ENCODE measurements at regions not wholly inside any gene's neighbourhood (a gene's known extent, or its start where the extent isn't known, plus 50 kb on each side); places are given as distances from the start of the nearest gene placed in this dataset.

- Histone ChIP-seq H3K9me3 (ENCODE audit: control insufficient read depth, insufficient read depth, low read depth, low read length) (no peaks in the 10 kb centered on the region), H3K4me1 (ENCODE audit: control insufficient read depth, insufficient read depth, low read length) (no peaks in the 10 kb centered on the region), H3K36me3 (ENCODE audit: control insufficient read depth in 2 of 2, insufficient read depth in 1 of 2, low read length in 2 of 2) (no peaks in the 10 kb centered on the region), H3K27ac (ENCODE audit: extremely low read depth, low read depth, low read length) (no peak overlapping the region), H3K4me3 (ENCODE audit: low read depth, low read length) (no peak overlapping the region)
- ChIA-PET POLR2A (no interaction called here), CTCF (interaction anchor here (0.6 kb wide), 1 partner anchor 20 kb away, joined by 5 read pairs; no protein-coding TSS in a partner anchor)
- TF ChIP-seq ZNF221 (tag by site-specific recombination; IDR thresholded peaks at IDR 0.05; ENCODE audit: borderline replicate concordance) (no peak), ZNF146 (tag by site-specific recombination; IDR thresholded peaks at IDR 0.05) (no peak), ZNF2 (tag by site-specific recombination; IDR thresholded peaks at IDR 0.05) (no peak), ZNF311 (tag by site-specific recombination; IDR thresholded peaks at IDR 0.05; ENCODE audit: borderline replicate concordance) (no peak), ZNF791 (tag by site-specific recombination; IDR thresholded peaks at IDR 0.05) (no peak)
Observed at GRCh38 chr9:108245901-108246300, 609.9 kb downstream of the ACTL7B start.

DNA sequence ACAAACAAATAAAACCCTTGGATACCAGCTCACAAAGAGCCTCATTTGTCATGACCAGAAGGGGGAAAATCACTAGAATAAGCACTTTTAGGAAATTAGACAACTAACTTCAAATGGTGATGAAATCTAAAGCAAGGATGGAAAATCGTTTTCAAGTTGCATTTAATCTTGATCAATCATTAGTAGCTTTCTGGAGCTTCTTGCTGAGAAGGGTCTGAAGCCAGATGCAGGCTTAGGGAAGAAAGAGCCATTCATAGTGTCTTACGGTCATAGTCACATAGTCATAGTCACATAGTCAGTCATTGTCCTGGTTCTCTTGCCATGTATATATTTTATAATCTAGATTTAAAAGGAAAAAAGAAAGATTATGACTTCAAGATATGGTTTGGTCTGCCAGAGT is 610.5 kb downstream of the ACTL7B start:
- ChIA-PET POLR2A (no interaction called here), CTCF (no interaction called here)
- TF ChIP-seq ZSCAN5A (tag by site-specific recombination; IDR thresholded peaks at IDR 0.05) (no peak), ZNF157 (tag by site-specific recombination; IDR thresholded peaks at IDR 0.05) (no peak), ZIC2 (tag by site-specific recombination; IDR thresholded peaks at IDR 0.05) (no peak), TRIM28 (IDR thresholded peaks at IDR 0.05; ENCODE audit: borderline replicate concordance, low read length) (no peak), PRDM1 (tag by site-specific recombination; IDR thresholded peaks at IDR 0.05) (no peak), ZNF132 (tag by site-specific recombination; IDR thresholded peaks at IDR 0.05; ENCODE audit: borderline replicate concordance) (no peak), ZNF514 (tag by site-specific recombination; IDR thresholded peaks at IDR 0.05) (no peak), YY1 (tag by site-specific recombination; IDR thresholded peaks at IDR 0.05) (no peak), ZNF544 (tag by site-specific recombination; IDR thresholded peaks at IDR 0.05) (no peak), ZSCAN30 (tag by site-specific recombination; IDR thresholded peaks at IDR 0.05) (no peak), RBAK (tag by site-specific recombination; IDR thresholded peaks at IDR 0.05) (no peak), ZBTB7A (tag by site-specific recombination; IDR thresholded peaks at IDR 0.05; ENCODE audit: low read depth) (no peak), ZNF223 (tag by site-specific recombination; IDR thresholded peaks at IDR 0.05) (no peak), ZFP69B (tag by site-specific recombination; IDR thresholded peaks at IDR 0.05) (no peak)
- TF ChIP-seq, protein P1, sequence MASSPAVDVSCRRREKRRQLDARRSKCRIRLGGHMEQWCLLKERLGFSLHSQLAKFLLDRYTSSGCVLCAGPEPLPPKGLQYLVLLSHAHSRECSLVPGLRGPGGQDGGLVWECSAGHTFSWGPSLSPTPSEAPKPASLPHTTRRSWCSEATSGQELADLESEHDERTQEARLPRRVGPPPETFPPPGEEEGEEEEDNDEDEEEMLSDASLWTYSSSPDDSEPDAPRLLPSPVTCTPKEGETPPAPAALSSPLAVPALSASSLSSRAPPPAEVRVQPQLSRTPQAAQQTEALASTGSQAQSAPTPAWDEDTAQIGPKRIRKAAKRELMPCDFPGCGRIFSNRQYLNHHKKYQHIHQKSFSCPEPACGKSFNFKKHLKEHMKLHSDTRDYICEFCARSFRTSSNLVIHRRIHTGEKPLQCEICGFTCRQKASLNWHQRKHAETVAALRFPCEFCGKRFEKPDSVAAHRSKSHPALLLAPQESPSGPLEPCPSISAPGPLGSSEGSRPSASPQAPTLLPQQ (tag by site-specific recombination; IDR thresholded peaks at IDR 0.05): no peak
- TF ChIP-seq, protein P2, sequence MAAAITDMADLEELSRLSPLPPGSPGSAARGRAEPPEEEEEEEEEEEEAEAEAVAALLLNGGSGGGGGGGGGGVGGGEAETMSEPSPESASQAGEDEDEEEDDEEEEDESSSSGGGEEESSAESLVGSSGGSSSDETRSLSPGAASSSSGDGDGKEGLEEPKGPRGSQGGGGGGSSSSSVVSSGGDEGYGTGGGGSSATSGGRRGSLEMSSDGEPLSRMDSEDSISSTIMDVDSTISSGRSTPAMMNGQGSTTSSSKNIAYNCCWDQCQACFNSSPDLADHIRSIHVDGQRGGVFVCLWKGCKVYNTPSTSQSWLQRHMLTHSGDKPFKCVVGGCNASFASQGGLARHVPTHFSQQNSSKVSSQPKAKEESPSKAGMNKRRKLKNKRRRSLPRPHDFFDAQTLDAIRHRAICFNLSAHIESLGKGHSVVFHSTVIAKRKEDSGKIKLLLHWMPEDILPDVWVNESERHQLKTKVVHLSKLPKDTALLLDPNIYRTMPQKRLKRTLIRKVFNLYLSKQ (tag by site-specific recombination; IDR thresholded peaks at IDR 0.05; ENCODE audit: borderline replicate concordance): no peak
- TF ChIP-seq, protein P3, sequence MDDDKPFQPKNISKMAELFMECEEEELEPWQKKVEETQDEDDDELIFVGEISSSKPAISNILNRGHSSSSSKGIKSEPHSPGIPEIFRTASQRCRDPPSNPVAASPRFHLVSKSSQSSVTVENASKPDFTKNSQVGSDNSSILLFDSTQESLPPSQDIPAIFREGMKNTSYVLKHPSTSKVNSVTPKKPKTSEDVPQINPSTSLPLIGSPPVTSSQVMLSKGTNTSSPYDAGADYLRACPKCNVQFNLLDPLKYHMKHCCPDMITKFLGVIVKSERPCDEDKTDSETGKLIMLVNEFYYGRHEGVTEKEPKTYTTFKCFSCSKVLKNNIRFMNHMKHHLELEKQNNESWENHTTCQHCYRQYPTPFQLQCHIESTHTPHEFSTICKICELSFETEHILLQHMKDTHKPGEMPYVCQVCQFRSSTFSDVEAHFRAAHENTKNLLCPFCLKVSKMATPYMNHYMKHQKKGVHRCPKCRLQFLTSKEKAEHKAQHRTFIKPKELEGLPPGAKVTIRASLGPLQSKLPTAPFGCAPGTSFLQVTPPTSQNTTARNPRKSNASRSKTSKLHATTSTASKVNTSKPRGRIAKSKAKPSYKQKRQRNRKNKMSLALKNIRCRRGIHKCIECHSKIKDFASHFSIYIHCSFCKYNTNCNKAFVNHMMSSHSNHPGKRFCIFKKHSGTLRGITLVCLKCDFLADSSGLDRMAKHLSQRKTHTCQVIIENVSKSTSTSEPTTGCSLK (tag by site-specific recombination; IDR thresholded peaks at IDR 0.05): no peak
- TF ChIP-seq, protein P4, sequence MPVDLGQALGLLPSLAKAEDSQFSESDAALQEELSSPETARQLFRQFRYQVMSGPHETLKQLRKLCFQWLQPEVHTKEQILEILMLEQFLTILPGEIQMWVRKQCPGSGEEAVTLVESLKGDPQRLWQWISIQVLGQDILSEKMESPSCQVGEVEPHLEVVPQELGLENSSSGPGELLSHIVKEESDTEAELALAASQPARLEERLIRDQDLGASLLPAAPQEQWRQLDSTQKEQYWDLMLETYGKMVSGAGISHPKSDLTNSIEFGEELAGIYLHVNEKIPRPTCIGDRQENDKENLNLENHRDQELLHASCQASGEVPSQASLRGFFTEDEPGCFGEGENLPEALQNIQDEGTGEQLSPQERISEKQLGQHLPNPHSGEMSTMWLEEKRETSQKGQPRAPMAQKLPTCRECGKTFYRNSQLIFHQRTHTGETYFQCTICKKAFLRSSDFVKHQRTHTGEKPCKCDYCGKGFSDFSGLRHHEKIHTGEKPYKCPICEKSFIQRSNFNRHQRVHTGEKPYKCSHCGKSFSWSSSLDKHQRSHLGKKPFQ (tag by site-specific recombination; IDR thresholded peaks at IDR 0.05): no peak
- TF ChIP-seq, protein P5, sequence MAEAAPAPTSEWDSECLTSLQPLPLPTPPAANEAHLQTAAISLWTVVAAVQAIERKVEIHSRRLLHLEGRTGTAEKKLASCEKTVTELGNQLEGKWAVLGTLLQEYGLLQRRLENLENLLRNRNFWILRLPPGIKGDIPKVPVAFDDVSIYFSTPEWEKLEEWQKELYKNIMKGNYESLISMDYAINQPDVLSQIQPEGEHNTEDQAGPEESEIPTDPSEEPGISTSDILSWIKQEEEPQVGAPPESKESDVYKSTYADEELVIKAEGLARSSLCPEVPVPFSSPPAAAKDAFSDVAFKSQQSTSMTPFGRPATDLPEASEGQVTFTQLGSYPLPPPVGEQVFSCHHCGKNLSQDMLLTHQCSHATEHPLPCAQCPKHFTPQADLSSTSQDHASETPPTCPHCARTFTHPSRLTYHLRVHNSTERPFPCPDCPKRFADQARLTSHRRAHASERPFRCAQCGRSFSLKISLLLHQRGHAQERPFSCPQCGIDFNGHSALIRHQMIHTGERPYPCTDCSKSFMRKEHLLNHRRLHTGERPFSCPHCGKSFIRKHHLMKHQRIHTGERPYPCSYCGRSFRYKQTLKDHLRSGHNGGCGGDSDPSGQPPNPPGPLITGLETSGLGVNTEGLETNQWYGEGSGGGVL (tag by site-specific recombination; IDR thresholded peaks at IDR 0.05): no peak
- H3K9me3 ChIP-seq (ENCODE audit: control insufficient read depth, insufficient read depth, low read depth, low read length): no peaks in the 10 kb centered on the region
- H3K4me3 ChIP-seq (ENCODE audit: low read depth, low read length): no peak overlapping the region
- no peaks in the 10 kb centered on the region for H3K4me1 ChIP-seq (ENCODE audit: control insufficient read depth, insufficient read depth, low read length)
- no peak overlapping the region for H3K27ac ChIP-seq (ENCODE audit: extremely low read depth, low read depth, low read length)
- H3K36me3 ChIP-seq (ENCODE audit: control insufficient read depth in 2 of 2, insufficient read depth in 1 of 2, low read length in 2 of 2): no peaks in the 10 kb centered on the region
